ENCODE measurements at regions not wholly inside any gene's neighbourhood (a gene's known extent, or its start where the extent isn't known, plus 50 kb on each side); places are given as distances from the start of the nearest gene placed in this dataset.

GRCh38 chr12:39012870-39013269 lies 107.5 kb upstream of the CPNE8 start:
- no peak for DNase-seq (ENCODE audit: low read depth)
- no peak for TF ChIP-seq CTCF (conservative IDR thresholded peaks at IDR 0.05; ENCODE audit: low read depth, low read length)
- no peak overlapping the region for H3K4me3 ChIP-seq (ENCODE audit: low read depth, low read length)

- no peak for TF ChIP-seq CTCF (conservative IDR thresholded peaks at IDR 0.05; ENCODE audit: low read depth, low read length)
- DNase-seq (ENCODE audit: low read depth): no peak
- H3K4me3 ChIP-seq (ENCODE audit: low read depth, low read length): no peak overlapping the region
Measured at GRCh38 chr12:39011166-39011565, 105.8 kb upstream of the CPNE8 start.

- TF ChIP-seq CTCF (conservative IDR thresholded peaks at IDR 0.05; ENCODE audit: low read depth, low read length): no peak
Measured at GRCh38 chr12:39010406-39010805, 105.0 kb upstream of the CPNE8 start.

GRCh38 chr12:39007619-39008018 lies 102.2 kb upstream of the CPNE8 start:
- H3K4me3 ChIP-seq (ENCODE audit: low read depth, low read length): no peak overlapping the region
- TF ChIP-seq CTCF (conservative IDR thresholded peaks at IDR 0.05; ENCODE audit: low read depth, low read length): no peak
- DNase-seq (ENCODE audit: low read depth): no peak

More at GRCh38 chr12:39010406-39010805, 105.0 kb upstream of the CPNE8 start:
- DNase-seq (ENCODE audit: low read depth): no peak
- H3K4me3 ChIP-seq (ENCODE audit: low read depth, low read length): no peak overlapping the region

- no peak for TF ChIP-seq CTCF (conservative IDR thresholded peaks at IDR 0.05; ENCODE audit: low read depth, low read length)
- H3K4me3 ChIP-seq (ENCODE audit: low read depth, low read length): no peak overlapping the region
- peak; percentile 62 for DNase-seq (ENCODE audit: low read depth)
Measured at GRCh38 chr12:39006286-39006685, 100.9 kb upstream of the CPNE8 start.

- no peak for DNase-seq (ENCODE audit: low read depth)
- no peak for TF ChIP-seq CTCF (conservative IDR thresholded peaks at IDR 0.05; ENCODE audit: low read depth, low read length)
- H3K4me3 ChIP-seq (ENCODE audit: low read depth, low read length): no peak overlapping the region
Measured at GRCh38 chr12:39005671-39006070, 100.3 kb upstream of the CPNE8 start.

- TF ChIP-seq CTCF (conservative IDR thresholded peaks at IDR 0.05; ENCODE audit: low read depth, low read length): no peak
- DNase-seq (ENCODE audit: low read depth): no peak
Measured at GRCh38 chr12:39003541-39004155, 98.3 kb upstream of the CPNE8 start.

More at GRCh38 chr12:39003541-39004155, 98.3 kb upstream of the CPNE8 start:
- H3K4me3 ChIP-seq (ENCODE audit: low read depth, low read length): no peak overlapping the region

Data from epithelial cell of proximal tubule (primary cell).